Testis (tissue), 2 donors: ENCODE measurements at regions not wholly inside any gene's neighbourhood (a gene's known extent, or its start where the extent isn't known, plus 50 kb on each side); places are given as distances from the start of the nearest gene placed in this dataset.

ENCODE experiments used
- CTCF ChIP-seq, 3 experiments: fragments of 450-650 bp in 2 of 3; fragments of 200-600 bp in 1 of 3; sonication (generic) in 1 of 3; IDR thresholded peaks; one replicate each; pipeline ENCODE4 v1.5.1; 2016 to 2019; ENCODE audit warnings: antibody characterized with exemption in 3 of 3, mild to moderate bottlenecking in 2 of 3, moderate library complexity in 1 of 3
- POLR2A ChIP-seq: fragments of 450-650 bp; IDR thresholded peaks from one replicate; pipeline ENCODE4 v1.6.1; 2017; ENCODE audit warnings: antibody characterized with exemption, mild to moderate bottlenecking, moderate library complexity

- TF ChIP-seq CTCF (IDR thresholded peaks at IDR 0.05) (no peak), POLR2A (no peak)
Measured at GRCh38 chr9:99350461-99350860, 128.4 kb downstream of the SEC61B start.
